GM12872 (cell line): ENCODE measurements at regions not wholly inside any gene's neighbourhood (a gene's known extent, or its start where the extent isn't known, plus 50 kb on each side); places are given as distances from the start of the nearest gene placed in this dataset.

Experiments
- CTCF ChIP-seq: IDR thresholded peaks from 3 replicates; pipeline ENCODE4 v1.5.1; 2011; ENCODE audit warnings: low read depth, mild to moderate bottlenecking, low read length, moderate library complexity; ENCODE audit not compliant: insufficient read depth

GRCh38 chr13:22162889-22163288 is 492.0 kb downstream of the FGF9 start:
- TF ChIP-seq CTCF: no peak

- TF ChIP-seq CTCF: no peak
Measured at GRCh38 chr13:22168437-22169190, 497.7 kb downstream of the FGF9 start.

GRCh38 chr13:22169473-22169872 is 498.6 kb downstream of the FGF9 start:
- TF ChIP-seq CTCF: no peak

- no peak for TF ChIP-seq CTCF
Measured at GRCh38 chr13:22173610-22174009, 502.7 kb downstream of the FGF9 start.

GRCh38 chr13:22175241-22175640 is 504.4 kb downstream of the FGF9 start:
- TF ChIP-seq CTCF: no peak

GRCh38 chr13:22175815-22176214 is 504.9 kb downstream of the FGF9 start:
- no peak for TF ChIP-seq CTCF

- no peak for TF ChIP-seq CTCF
Measured at GRCh38 chr13:22176968-22177520, 506.2 kb downstream of the FGF9 start.
